ENCODE measurements at regions not wholly inside any gene's neighbourhood (a gene's known extent, or its start where the extent isn't known, plus 50 kb on each side); places are given as distances from the start of the nearest gene placed in this dataset.
"Not testable (repeated sequence)": the region's sequence is repeated elsewhere in the genome, so short reads cannot be mapped to it uniquely, and the experiment has no call there.

- FAIRE-seq, result no peak
- DNase-seq (ENCODE audit: low spot score in 2 of 2), result no peak
Observed at GRCh38 chr11:116329354-116330090, 443.3 kb downstream of the BUD13 start.

- FAIRE-seq (no peak), DNase-seq (ENCODE audit: low spot score in 2 of 2) (no peak)
Observed at GRCh38 chr11:116328851-116329250, 443.9 kb downstream of the BUD13 start.

GRCh38 chr11:116328391-116328790 is 444.4 kb downstream of the BUD13 start:
- no peak for DNase-seq (ENCODE audit: low spot score in 2 of 2)
- FAIRE-seq, result no peak

- FAIRE-seq (no peak), DNase-seq (ENCODE audit: low spot score in 2 of 2) (no peak)
Observed at GRCh38 chr11:116326146-116326545, 446.6 kb downstream of the BUD13 start.

GRCh38 chr11:116325247-116325646 is 447.5 kb downstream of the BUD13 start:
- FAIRE-seq (no peak), DNase-seq (ENCODE audit: low spot score in 2 of 2) (no peak)

- not testable (repeated sequence) for FAIRE-seq; DNase-seq (ENCODE audit: low spot score in 2 of 2)
Observed at GRCh38 chr11:116324077-116324476, 448.7 kb downstream of the BUD13 start.

- FAIRE-seq, result no peak
Observed at GRCh38 chr11:116317212-116317611, 455.6 kb downstream of the BUD13 start.

GRCh38 chr11:116314006-116314405 is 458.8 kb downstream of the BUD13 start:
- DNase-seq (ENCODE audit: low spot score in 2 of 2), result no peak
- no peak for FAIRE-seq

More at GRCh38 chr11:116317212-116317611, 455.6 kb downstream of the BUD13 start:
- DNase-seq (ENCODE audit: low spot score in 2 of 2), result no peak

GRCh38 chr11:116312570-116313391 is 460.0 kb downstream of the BUD13 start:
- FAIRE-seq (no peak), DNase-seq (ENCODE audit: low spot score in 2 of 2) (peak; percentile 33 to 61)

- FAIRE-seq (no peak), DNase-seq (ENCODE audit: low spot score in 2 of 2) (no peak)
Observed at GRCh38 chr11:116311206-116311605, 461.6 kb downstream of the BUD13 start.

- DNase-seq (ENCODE audit: low spot score in 2 of 2) (no peak), FAIRE-seq (no peak)
Observed at GRCh38 chr11:116310698-116311097, 462.1 kb downstream of the BUD13 start.

GRCh38 chr11:116310226-116310625 is 462.6 kb downstream of the BUD13 start:
- no peak for DNase-seq (ENCODE audit: low spot score in 2 of 2)
- FAIRE-seq, result no peak

- no peak for FAIRE-seq
- DNase-seq (ENCODE audit: low spot score in 2 of 2), result no peak
Observed at GRCh38 chr11:116309446-116309845, 463.3 kb downstream of the BUD13 start.

- DNase-seq (ENCODE audit: low spot score in 2 of 2), result no peak
- FAIRE-seq, result no peak
Observed at GRCh38 chr11:116302756-116303155, 470.0 kb downstream of the BUD13 start.

GRCh38 chr11:116301141-116301540 is 471.6 kb downstream of the BUD13 start:
- FAIRE-seq, result no peak
- DNase-seq (ENCODE audit: low spot score in 2 of 2), result no peak

GRCh38 chr11:116300232-116300631 is 472.6 kb downstream of the BUD13 start:
- DNase-seq (ENCODE audit: low spot score in 2 of 2) (no peak), FAIRE-seq (no peak)

- DNase-seq (ENCODE audit: low spot score in 2 of 2) (no peak), FAIRE-seq (no peak)
Observed at GRCh38 chr11:116294630-116295029, 478.2 kb downstream of the BUD13 start.

GRCh38 chr11:116287866-116288265 is 484.9 kb downstream of the BUD13 start:
- DNase-seq (ENCODE audit: low spot score in 2 of 2), result no peak
- FAIRE-seq, result no peak

- no peak for DNase-seq (ENCODE audit: low spot score in 2 of 2)
- no peak for FAIRE-seq
Observed at GRCh38 chr11:116285026-116285425, 487.8 kb downstream of the BUD13 start.

GRCh38 chr11:116283300-116283699 is 489.5 kb downstream of the BUD13 start:
- FAIRE-seq, result no peak
- no peak for DNase-seq (ENCODE audit: low spot score in 2 of 2)

GRCh38 chr11:116282481-116282880 is 490.3 kb downstream of the BUD13 start:
- no peak for FAIRE-seq
- no peak for DNase-seq (ENCODE audit: low spot score in 2 of 2)

All from frontal cortex (tissue), 3 donors.